SK-N-SH treated with all-trans-retinoic acid at 6 μM for 48 hours (cell line): ENCODE measurements at regions not wholly inside any gene's neighbourhood (a gene's known extent, or its start where the extent isn't known, plus 50 kb on each side); places are given as distances from the start of the nearest gene placed in this dataset.

Source experiments
- ATAC-seq: fragments of 200-7000 bp; cut with Tn5 transposase; 3 replicates; pipeline ENCODE4 v1.9.1; 2020; ENCODE audit warnings: mild to moderate bottlenecking, moderate library complexity
- ARNTL ChIP-seq: fragments of 450-650 bp; formaldehyde crosslinking; IDR thresholded peaks from 2 replicates; pipeline ENCODE4 v1.5.0; 2020; ENCODE audit warnings: low read depth, mild to moderate bottlenecking, moderate library complexity, borderline replicate concordance
- BACH2 ChIP-seq: fragments of 250-450 bp; sonication (Bioruptor Pico); IDR thresholded peaks from 2 replicates; pipeline ENCODE4 v1.9.0; 2021; ENCODE audit warnings: mild to moderate bottlenecking, borderline replicate concordance
- CSDC2 ChIP-seq: fragments of 250-450 bp; sonication (Bioruptor Pico); IDR thresholded peaks from 2 replicates; pipeline ENCODE4 v1.5.0; 2020; ENCODE audit warnings: mild to moderate bottlenecking, moderate library complexity
- ESRRG ChIP-seq: fragments of 250-450 bp; sonication (Bioruptor Pico); IDR thresholded peaks from 2 replicates; pipeline ENCODE4 v1.6.1; 2021; ENCODE audit warnings: mild to moderate bottlenecking
- GLIS3 ChIP-seq: fragments of 250-450 bp; sonication (Bioruptor Pico); IDR thresholded peaks from 2 replicates; pipeline ENCODE4 v1.5.0; 2020; ENCODE audit warnings: mild to moderate bottlenecking, moderate library complexity
- ISL1 ChIP-seq: fragments of 250-450 bp; sonication (Bioruptor Pico); IDR thresholded peaks from 2 replicates; pipeline ENCODE4 v2.1.2; 2022; ENCODE audit warnings: mild to moderate bottlenecking, moderate library complexity
- OSR1 ChIP-seq: fragments of 250-450 bp; sonication (Bioruptor Pico); IDR thresholded peaks from 2 replicates; pipeline ENCODE4 v1.8.0; 2022; ENCODE audit warnings: moderate library complexity, mild to moderate bottlenecking, inconsistent platforms
- PPARA ChIP-seq: fragments of 250-450 bp; sonication (Bioruptor Pico); IDR thresholded peaks from 2 replicates; pipeline ENCODE4 v1.5.0; 2020; ENCODE audit warnings: mild to moderate bottlenecking, borderline replicate concordance
- RARB ChIP-seq: fragments of 250-450 bp; sonication (Bioruptor Pico); IDR thresholded peaks from 2 replicates; pipeline ENCODE4 v1.8.0; 2021; ENCODE audit warnings: mild to moderate bottlenecking, moderate library complexity
- SNAI2 ChIP-seq: fragments of 250-450 bp; sonication (Bioruptor Pico); IDR thresholded peaks from 2 replicates; pipeline ENCODE4 v1.5.0; 2020; ENCODE audit warnings: mild to moderate bottlenecking, moderate library complexity
- TCF4 ChIP-seq: fragments of 250-450 bp; sonication (Bioruptor Pico); IDR thresholded peaks from 2 replicates; pipeline ENCODE4 v1.8.0; 2021; ENCODE audit warnings: mild to moderate bottlenecking, moderate library complexity, borderline replicate concordance
- TOX ChIP-seq: fragments of 250-450 bp; sonication (Bioruptor Pico); IDR thresholded peaks from 2 replicates; pipeline ENCODE4 v1.8.0; 2021; ENCODE audit warnings: mild to moderate bottlenecking, moderate library complexity, borderline replicate concordance
- ZFP3 ChIP-seq: fragments of 250-450 bp; sonication (Bioruptor Pico); IDR thresholded peaks from 2 replicates; pipeline ENCODE4 v1.5.0; 2020; ENCODE audit warnings: mild to moderate bottlenecking, moderate library complexity
- ZFP30 ChIP-seq: fragments of 450-650 bp; formaldehyde crosslinking; IDR thresholded peaks from 2 replicates; pipeline ENCODE4 v1.5.0; 2022; ENCODE audit warnings: mild to moderate bottlenecking, moderate library complexity
- ZNF565 ChIP-seq: fragments of 450-650 bp; formaldehyde crosslinking; conservative IDR thresholded peaks from 2 replicates; pipeline ENCODE4 v1.5.0; 2020; ENCODE audit warnings: low read depth, mild to moderate bottlenecking, moderate library complexity
- ZNF70 ChIP-seq: fragments of 450-650 bp; formaldehyde crosslinking; IDR thresholded peaks from 2 replicates; pipeline ENCODE4 v1.5.0; 2020; ENCODE audit warnings: mild to moderate bottlenecking, moderate library complexity
- ZNF8 ChIP-seq: fragments of 450-650 bp; formaldehyde crosslinking; IDR thresholded peaks from 2 replicates; pipeline ENCODE4 v1.5.0; 2020; ENCODE audit warnings: mild to moderate bottlenecking, moderate library complexity
- TF ChIP-seq, protein P1 (sequence below): fragments of 250-450 bp; sonication (Bioruptor Pico); IDR thresholded peaks from 2 replicates; pipeline ENCODE4 v1.5.1; 2021; ENCODE audit warnings: mild to moderate bottlenecking, moderate library complexity
- TF ChIP-seq, protein P2 (sequence below): fragments of 250-450 bp; sonication (Bioruptor Pico); IDR thresholded peaks from 2 replicates; pipeline ENCODE4 v1.5.1; 2020; ENCODE audit warnings: low read depth, mild to moderate bottlenecking, moderate library complexity
- TF ChIP-seq, protein P3 (sequence below): fragments of 250-450 bp; sonication (Bioruptor Pico); IDR thresholded peaks from 2 replicates; pipeline ENCODE4 v1.8.0; 2021; ENCODE audit warnings: low read depth, mild to moderate bottlenecking, moderate library complexity, borderline replicate concordance
- TF ChIP-seq, protein P4 (sequence below): fragments of 250-450 bp; sonication (Bioruptor Pico); IDR thresholded peaks from 2 replicates; pipeline ENCODE4 v1.5.0; 2020; ENCODE audit warnings: mild to moderate bottlenecking, moderate library complexity
- TF ChIP-seq, protein P5 (sequence below): fragments of 250-450 bp; sonication (Bioruptor Pico); IDR thresholded peaks from 2 replicates; pipeline ENCODE4 v1.8.0; 2020; ENCODE audit warnings: mild to moderate bottlenecking, moderate library complexity, borderline replicate concordance

DNA sequence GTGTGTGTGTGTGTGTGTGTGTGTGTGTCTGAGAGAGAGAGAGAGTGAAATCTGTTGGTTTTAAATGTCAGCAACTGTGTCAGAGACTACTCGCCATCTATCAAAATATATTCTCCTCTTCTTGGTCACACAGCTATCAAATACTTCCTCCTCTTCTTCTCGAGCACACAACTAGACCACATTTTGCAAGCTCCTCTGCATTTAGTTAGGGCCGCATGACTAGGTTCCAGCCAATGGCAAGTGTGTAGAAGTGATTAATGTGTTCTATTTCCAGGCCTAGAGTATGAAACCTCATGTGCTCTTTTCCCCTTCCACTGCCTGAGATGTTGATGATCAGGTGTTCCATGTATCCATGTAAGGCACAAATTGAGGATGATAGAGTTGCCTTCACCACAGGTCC is 278.5 kb upstream of the MARCKS start:
- no peak for TF ChIP-seq ZFP30 (CRISPR knock-in tag)
- TF ChIP-seq GLIS3 = no peak
- no peak for TF ChIP-seq ZNF8
- TF ChIP-seq, protein P1, sequence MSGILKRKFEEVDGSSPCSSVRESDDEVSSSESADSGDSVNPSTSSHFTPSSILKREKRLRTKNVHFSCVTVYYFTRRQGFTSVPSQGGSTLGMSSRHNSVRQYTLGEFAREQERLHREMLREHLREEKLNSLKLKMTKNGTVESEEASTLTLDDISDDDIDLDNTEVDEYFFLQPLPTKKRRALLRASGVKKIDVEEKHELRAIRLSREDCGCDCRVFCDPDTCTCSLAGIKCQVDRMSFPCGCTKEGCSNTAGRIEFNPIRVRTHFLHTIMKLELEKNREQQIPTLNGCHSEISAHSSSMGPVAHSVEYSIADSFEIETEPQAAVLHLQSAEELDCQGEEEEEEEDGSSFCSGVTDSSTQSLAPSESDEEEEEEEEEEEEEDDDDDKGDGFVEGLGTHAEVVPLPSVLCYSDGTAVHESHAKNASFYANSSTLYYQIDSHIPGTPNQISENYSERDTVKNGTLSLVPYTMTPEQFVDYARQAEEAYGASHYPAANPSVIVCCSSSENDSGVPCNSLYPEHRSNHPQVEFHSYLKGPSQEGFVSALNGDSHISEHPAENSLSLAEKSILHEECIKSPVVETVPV = no peak
- TF ChIP-seq, protein P2, sequence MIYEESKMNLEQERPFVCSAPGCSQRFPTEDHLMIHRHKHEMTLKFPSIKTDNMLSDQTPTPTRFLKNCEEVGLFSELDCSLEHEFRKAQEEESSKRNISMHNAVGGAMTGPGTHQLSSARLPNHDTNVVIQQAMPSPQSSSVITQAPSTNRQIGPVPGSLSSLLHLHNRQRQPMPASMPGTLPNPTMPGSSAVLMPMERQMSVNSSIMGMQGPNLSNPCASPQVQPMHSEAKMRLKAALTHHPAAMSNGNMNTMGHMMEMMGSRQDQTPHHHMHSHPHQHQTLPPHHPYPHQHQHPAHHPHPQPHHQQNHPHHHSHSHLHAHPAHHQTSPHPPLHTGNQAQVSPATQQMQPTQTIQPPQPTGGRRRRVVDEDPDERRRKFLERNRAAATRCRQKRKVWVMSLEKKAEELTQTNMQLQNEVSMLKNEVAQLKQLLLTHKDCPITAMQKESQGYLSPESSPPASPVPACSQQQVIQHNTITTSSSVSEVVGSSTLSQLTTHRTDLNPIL (CRISPR knock-in tag) = no peak
- TF ChIP-seq PPARA (CRISPR knock-in tag) = no peak
- no peak for TF ChIP-seq ZNF70 (CRISPR knock-in tag)
- no peak for TF ChIP-seq TCF4 (CRISPR knock-in tag)
- no peak for TF ChIP-seq SNAI2 (CRISPR knock-in tag)
- TF ChIP-seq ISL1 (CRISPR knock-in tag) = no peak
- no peak for TF ChIP-seq ZNF565
- no peak for TF ChIP-seq ARNTL (CRISPR knock-in tag)
- no peak for TF ChIP-seq OSR1 (CRISPR knock-in tag)
- TF ChIP-seq RARB (CRISPR knock-in tag) = no peak
- TF ChIP-seq, protein P3, sequence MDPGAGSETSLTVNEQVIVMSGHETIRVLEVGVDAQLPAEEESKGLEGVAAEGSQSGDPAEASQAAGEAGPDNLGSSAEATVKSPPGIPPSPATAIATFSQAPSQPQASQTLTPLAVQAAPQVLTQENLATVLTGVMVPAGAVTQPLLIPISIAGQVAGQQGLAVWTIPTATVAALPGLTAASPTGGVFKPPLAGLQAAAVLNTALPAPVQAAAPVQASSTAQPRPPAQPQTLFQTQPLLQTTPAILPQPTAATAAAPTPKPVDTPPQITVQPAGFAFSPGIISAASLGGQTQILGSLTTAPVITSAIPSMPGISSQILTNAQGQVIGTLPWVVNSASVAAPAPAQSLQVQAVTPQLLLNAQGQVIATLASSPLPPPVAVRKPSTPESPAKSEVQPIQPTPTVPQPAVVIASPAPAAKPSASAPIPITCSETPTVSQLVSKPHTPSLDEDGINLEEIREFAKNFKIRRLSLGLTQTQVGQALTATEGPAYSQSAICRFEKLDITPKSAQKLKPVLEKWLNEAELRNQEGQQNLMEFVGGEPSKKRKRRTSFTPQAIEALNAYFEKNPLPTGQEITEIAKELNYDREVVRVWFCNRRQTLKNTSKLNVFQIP (CRISPR knock-in tag) = no peak
- TF ChIP-seq ESRRG (CRISPR knock-in tag) = no peak
- no peak for TF ChIP-seq CSDC2
- no peak for ATAC-seq

DNA sequence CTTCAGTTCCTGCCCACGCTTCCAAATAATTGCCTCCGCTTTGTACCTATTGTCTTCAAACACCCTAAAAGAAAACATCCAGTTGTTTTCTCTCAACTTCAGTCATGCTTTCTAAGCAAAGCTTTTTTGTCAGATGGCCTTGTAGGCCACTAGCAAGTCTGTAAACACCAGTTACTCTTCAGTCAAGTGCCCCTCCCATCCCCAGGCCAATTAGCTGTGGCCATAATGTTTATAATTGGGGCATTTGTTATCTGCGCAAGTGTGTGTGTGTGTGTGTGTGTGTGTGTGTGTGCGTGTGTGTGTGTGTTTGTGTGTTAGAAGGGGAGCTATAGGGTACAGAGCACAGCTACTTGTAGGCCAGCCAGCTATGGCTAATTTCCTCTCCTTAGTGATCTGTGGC is 272.4 kb upstream of the MARCKS start:
- no peak for ATAC-seq

More for the DNA sequence above, 272.4 kb upstream of the MARCKS start:
- TF ChIP-seq ZFP3 (CRISPR knock-in tag) (no peak), OSR1 (CRISPR knock-in tag) (no peak), TCF4 (CRISPR knock-in tag) (no peak), PPARA (CRISPR knock-in tag) (no peak), ZNF8 (no peak), ARNTL (CRISPR knock-in tag) (no peak), BACH2 (no peak), RARB (CRISPR knock-in tag) (no peak), CSDC2 (no peak), TOX (CRISPR knock-in tag) (no peak), ZNF565 (no peak), SNAI2 (CRISPR knock-in tag) (no peak), ISL1 (CRISPR knock-in tag) (no peak)
- TF ChIP-seq, protein P4, sequence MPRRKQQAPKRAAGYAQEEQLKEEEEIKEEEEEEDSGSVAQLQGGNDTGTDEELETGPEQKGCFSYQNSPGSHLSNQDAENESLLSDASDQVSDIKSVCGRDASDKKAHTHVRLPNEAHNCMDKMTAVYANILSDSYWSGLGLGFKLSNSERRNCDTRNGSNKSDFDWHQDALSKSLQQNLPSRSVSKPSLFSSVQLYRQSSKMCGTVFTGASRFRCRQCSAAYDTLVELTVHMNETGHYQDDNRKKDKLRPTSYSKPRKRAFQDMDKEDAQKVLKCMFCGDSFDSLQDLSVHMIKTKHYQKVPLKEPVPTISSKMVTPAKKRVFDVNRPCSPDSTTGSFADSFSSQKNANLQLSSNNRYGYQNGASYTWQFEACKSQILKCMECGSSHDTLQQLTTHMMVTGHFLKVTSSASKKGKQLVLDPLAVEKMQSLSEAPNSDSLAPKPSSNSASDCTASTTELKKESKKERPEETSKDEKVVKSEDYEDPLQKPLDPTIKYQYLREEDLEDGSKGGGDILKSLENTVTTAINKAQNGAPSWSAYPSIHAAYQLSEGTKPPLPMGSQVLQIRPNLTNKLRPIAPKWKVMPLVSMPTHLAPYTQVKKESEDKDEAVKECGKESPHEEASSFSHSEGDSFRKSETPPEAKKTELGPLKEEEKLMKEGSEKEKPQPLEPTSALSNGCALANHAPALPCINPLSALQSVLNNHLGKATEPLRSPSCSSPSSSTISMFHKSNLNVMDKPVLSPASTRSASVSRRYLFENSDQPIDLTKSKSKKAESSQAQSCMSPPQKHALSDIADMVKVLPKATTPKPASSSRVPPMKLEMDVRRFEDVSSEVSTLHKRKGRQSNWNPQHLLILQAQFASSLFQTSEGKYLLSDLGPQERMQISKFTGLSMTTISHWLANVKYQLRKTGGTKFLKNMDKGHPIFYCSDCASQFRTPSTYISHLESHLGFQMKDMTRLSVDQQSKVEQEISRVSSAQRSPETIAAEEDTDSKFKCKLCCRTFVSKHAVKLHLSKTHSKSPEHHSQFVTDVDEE (CRISPR knock-in tag) = no peak
- TF ChIP-seq, protein P2 (CRISPR knock-in tag) = no peak
- TF ChIP-seq, protein P5, sequence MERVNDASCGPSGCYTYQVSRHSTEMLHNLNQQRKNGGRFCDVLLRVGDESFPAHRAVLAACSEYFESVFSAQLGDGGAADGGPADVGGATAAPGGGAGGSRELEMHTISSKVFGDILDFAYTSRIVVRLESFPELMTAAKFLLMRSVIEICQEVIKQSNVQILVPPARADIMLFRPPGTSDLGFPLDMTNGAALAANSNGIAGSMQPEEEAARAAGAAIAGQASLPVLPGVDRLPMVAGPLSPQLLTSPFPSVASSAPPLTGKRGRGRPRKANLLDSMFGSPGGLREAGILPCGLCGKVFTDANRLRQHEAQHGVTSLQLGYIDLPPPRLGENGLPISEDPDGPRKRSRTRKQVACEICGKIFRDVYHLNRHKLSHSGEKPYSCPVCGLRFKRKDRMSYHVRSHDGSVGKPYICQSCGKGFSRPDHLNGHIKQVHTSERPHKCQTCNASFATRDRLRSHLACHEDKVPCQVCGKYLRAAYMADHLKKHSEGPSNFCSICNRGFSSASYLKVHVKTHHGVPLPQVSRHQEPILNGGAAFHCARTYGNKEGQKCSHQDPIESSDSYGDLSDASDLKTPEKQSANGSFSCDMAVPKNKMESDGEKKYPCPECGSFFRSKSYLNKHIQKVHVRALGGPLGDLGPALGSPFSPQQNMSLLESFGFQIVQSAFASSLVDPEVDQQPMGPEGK = no peak
